Omental fat pad (tissue), 3 donors: ENCODE measurements at regions not wholly inside any gene's neighbourhood (a gene's known extent, or its start where the extent isn't known, plus 50 kb on each side); places are given as distances from the start of the nearest gene placed in this dataset.
"Not testable (repeated sequence)": the region's sequence is repeated elsewhere in the genome, so short reads cannot be mapped to it uniquely, and the experiment has no call there.

Source experiments
- ATAC-seq: fragments of 150-250 bp; one replicate; pipeline ENCODE4 v1.9.1; 2016; ENCODE audit warnings: mild to moderate bottlenecking, moderate library complexity; ENCODE audit not compliant: low FRiP score
- DNase-seq: peaks from one replicate; pipeline ENCODE4 v3.0.0-alpha.2; 2019; ENCODE audit warnings: low spot score
- CTCF ChIP-seq, 3 donors: fragments of 450-650 bp; IDR thresholded peaks; one replicate each; pipeline ENCODE4 v1.5.1; 2016 to 2017; ENCODE audit warnings: antibody characterized with exemption in 3 of 3, mild to moderate bottlenecking in 3 of 3, moderate library complexity in 2 of 3

DNA sequence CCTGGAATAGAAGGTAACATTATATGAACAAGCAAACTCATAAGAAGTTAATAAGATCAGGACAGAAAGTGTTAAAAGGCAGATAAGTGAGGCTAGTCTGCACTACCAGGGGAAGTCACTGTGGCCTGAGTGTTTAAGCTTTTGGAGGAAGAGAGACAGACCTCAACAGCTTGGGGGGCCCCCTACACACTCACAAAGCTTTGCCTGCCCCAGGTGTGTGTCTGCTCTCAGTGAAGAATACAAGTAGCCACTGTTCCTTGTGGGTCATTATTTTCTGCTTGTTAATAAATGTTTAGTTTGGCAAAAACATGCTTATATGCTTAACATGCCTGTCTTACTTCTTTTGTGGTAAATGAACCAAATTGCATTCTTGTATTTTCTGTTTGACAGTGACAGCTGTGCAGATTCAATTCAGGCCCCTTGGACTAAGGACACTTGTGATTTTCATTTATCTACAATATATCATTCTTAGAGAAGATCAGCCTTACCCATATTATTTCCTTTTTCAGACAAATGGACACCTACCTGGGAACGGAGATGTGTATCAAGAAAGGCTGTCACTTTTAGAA, 50.7 kb upstream of the C12orf71 start:
- no peak for TF ChIP-seq CTCF (IDR thresholded peaks at IDR 0.05)
- no peak for ATAC-seq
- DNase-seq: no peak

GRCh38 chr12:27140478-27140969, 58.1 kb upstream of the C12orf71 start:
- DNase-seq (no peak), ATAC-seq (no peak)
- no peak for TF ChIP-seq CTCF (IDR thresholded peaks at IDR 0.05)

DNA sequence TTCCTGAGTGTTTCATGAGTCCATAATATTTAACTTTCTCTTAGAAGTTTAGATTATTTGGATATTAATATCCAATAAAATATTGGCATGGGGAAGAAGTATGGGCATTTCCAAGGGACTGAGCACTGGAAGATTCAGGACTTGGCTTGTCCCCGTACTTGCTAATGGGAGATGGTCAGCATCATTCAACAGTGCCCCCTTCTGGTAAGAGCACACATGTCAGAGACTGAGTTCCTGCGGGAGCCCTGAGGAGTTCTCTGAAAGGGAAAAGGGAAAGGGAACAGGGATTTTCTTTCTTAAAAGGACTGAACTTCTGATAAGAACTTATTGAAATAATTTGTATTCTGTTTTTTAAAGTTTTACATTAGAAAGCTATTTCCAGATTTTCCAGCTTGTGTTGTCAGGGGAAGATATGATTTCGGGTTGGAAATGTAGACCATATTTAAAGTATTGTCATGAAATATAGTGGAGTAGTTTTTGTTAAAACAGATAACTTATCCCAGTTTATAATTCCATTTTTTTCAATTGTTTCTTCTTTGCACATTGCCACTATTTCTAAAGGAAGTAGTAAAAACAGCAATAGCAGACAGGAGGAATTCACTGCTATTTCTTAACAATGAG, 59.8 kb upstream of the C12orf71 start:
- no peak for TF ChIP-seq CTCF (IDR thresholded peaks at IDR 0.05)
- ATAC-seq (peak; percentile 81), DNase-seq (no peak)

DNA sequence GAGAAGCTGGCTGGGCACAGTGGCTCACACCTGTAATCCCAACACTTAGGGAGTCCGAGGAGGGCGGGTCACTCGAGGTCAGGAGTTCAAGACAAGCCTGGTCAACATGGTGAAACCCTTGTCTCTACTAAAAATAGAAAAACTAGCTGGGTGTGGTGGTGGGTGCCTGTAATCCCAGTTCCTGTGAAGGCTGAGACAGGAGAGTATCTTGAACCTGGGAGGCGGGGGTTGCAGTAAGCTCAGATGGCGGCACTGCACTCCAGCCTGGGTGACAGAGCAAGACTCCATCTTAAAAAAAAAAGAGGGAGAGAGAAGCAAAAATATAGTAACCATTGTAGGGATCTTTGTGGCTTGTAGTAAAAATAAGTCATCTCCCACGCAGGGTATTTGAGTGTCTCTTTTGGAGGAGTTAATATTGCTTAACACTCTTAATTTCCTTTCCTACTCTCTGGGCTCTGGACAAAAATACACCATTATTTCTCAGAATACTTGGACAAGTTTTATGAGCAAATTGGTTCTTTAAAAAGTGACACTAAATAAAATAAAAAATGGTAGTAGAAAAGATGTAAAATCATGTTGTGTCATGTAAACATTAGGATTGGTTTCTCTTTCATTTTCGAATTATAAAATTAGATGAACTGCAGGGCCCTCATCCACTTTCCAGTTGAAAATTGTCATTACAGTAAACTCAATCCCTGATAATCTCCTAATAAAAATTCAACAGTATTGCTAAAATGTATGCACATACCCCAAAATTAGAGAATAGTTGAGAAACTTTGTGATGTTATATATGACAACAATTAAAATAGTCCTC, 61.1 kb upstream of the C12orf71 start:
- no peak for TF ChIP-seq CTCF (IDR thresholded peaks at IDR 0.05)
- ATAC-seq (no peak), DNase-seq (no peak)

GRCh38 chr12:27145725-27146124, 63.3 kb upstream of the C12orf71 start:
- not testable (repeated sequence) for DNase-seq, ATAC-seq

DNA sequence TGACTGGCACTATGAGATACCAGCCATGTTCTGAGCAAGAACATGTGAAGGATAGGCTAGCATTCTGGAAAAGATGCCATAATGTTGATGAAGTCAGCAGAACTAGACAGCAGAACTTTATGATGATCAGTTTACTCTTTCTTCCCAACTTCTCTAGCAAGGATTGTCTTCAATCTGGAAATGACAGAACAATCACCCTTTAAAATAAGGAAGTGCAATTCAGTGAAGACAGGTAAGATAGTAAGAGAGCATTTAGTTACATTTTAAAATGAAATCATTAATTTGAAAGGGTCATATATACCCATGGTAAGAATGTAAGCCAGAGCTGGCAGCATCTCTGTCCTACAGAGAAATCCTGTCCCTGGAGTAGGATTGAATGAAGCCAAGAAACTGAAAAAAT, 66.0 kb upstream of the C12orf71 start:
- TF ChIP-seq CTCF (IDR thresholded peaks at IDR 0.05): no peak
- ATAC-seq: no peak

DNA sequence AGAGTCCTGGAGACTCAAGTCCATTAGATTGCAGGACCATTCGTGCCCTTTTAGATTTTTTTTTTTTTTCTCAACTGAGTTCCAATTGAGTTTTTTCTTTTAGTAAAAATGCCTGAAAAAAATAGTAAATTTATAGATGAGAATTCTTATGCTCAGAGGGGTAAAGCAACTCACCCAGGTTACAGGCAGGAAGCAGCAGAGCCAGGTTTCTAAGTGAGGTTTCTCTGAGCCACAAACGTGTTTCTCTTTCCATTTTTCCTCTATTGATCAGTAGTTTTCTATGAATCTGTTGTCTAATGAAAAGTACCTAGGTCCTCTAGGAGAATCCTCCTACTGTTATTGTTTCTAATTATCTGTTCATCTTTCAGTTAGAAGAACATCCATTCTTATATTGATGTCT, 66.4 kb upstream of the C12orf71 start:
- TF ChIP-seq CTCF (IDR thresholded peaks at IDR 0.05): no peak
- DNase-seq (no peak), ATAC-seq (no peak)

More for the DNA sequence above, 66.0 kb upstream of the C12orf71 start:
- DNase-seq: no peak
